ENCODE measurements at regions not wholly inside any gene's neighbourhood (a gene's known extent, or its start where the extent isn't known, plus 50 kb on each side); places are given as distances from the start of the nearest gene placed in this dataset.

GRCh38 chr5:82835488-82835887 is 241.7 kb downstream of the TMEM167A start:
- no peak for TF ChIP-seq CTCF (IDR thresholded peaks at IDR 0.05)
- no peak for TF ChIP-seq POLR2A (IDR thresholded peaks at IDR 0.05)

Measured in body of pancreas (tissue), 4 donors.